A673 (cell line): ENCODE measurements at regions not wholly inside any gene's neighbourhood (a gene's known extent, or its start where the extent isn't known, plus 50 kb on each side); places are given as distances from the start of the nearest gene placed in this dataset.

Source experiments
- CTCF ChIP-seq: fragments of 300-800, 200-600 bp; sonication (generic); conservative IDR thresholded peaks from 2 replicates; pipeline ENCODE4 v1.5.1; 2017; ENCODE audit warnings: low read depth, mild to moderate bottlenecking, antibody characterized with exemption, low read length, moderate library complexity, mixed read lengths
- EZH2 ChIP-seq: fragments of 200-600 bp; sonication (generic); IDR thresholded peaks from 2 replicates; pipeline ENCODE4 v1.6.1; 2017; ENCODE audit warnings: borderline replicate concordance, low read depth, mild to moderate bottlenecking, mixed read lengths, antibody characterized with exemption, low read length; ENCODE audit not compliant: poor library complexity, severe bottlenecking

GRCh38 chr11:38990841-38991240, 2392.8 kb upstream of the RAG2 start:
- TF ChIP-seq CTCF (no peak), EZH2 (no peak)
